ENCODE measurements at regions not wholly inside any gene's neighbourhood (a gene's known extent, or its start where the extent isn't known, plus 50 kb on each side); places are given as distances from the start of the nearest gene placed in this dataset.

- H3K4me1 Mint-ChIP-seq = no peaks in the 10 kb centered on the region
Observed at GRCh38 chr11:127202105-127202504, 201.5 kb upstream of the KIRREL3 start.

GRCh38 chr11:127199306-127199801 lies 198.8 kb upstream of the KIRREL3 start:
- Mint-ChIP-seq H3K27ac (no peak overlapping the region), H3K9me3 (ENCODE audit: low read depth) (no peaks in the 10 kb centered on the region), H3K4me3 (no peak overlapping the region), H3K36me3 (no peaks in the 10 kb centered on the region), H3K4me1 (no peaks in the 10 kb centered on the region), H3K27me3 (no peaks in the 10 kb centered on the region)
- CTCF ChIA-PET = no interaction called here
- no peak for DNase-seq
- no peak for ATAC-seq

More at GRCh38 chr11:127202105-127202504, 201.5 kb upstream of the KIRREL3 start:
- no peaks in the 10 kb centered on the region for H3K36me3 Mint-ChIP-seq
- H3K4me3 Mint-ChIP-seq = no peak overlapping the region
- H3K9me3 Mint-ChIP-seq (ENCODE audit: low read depth) = peaks cover 2% of the 10 kb centered on the region
- ATAC-seq (no peak), DNase-seq (no peak)
- CTCF ChIA-PET = no interaction called here
- H3K27me3 Mint-ChIP-seq = no peaks in the 10 kb centered on the region
- H3K27ac Mint-ChIP-seq = no peak overlapping the region

- Mint-ChIP-seq H3K9me3 (ENCODE audit: low read depth) (no peaks in the 10 kb centered on the region), H3K36me3 (no peaks in the 10 kb centered on the region), H3K27me3 (no peaks in the 10 kb centered on the region), H3K4me3 (no peak overlapping the region), H3K4me1 (no peaks in the 10 kb centered on the region), H3K27ac (no peak overlapping the region)
- CTCF ChIA-PET = no interaction called here
- ATAC-seq = no peak
- no peak for DNase-seq
Observed at GRCh38 chr11:127195501-127196120, 195.0 kb upstream of the KIRREL3 start.

GRCh38 chr11:127194521-127194920 lies 194.0 kb upstream of the KIRREL3 start:
- Mint-ChIP-seq H3K9me3 (ENCODE audit: low read depth) (no peaks in the 10 kb centered on the region), H3K36me3 (no peaks in the 10 kb centered on the region), H3K4me3 (no peak overlapping the region), H3K27me3 (no peaks in the 10 kb centered on the region), H3K4me1 (no peaks in the 10 kb centered on the region), H3K27ac (no peak overlapping the region)
- CTCF ChIA-PET = no interaction called here
- DNase-seq (no peak), ATAC-seq (no peak)

GRCh38 chr11:127193950-127194349 lies 193.4 kb upstream of the KIRREL3 start:
- CTCF ChIA-PET = no interaction called here
- DNase-seq (no peak), ATAC-seq (no peak)
- Mint-ChIP-seq H3K9me3 (ENCODE audit: low read depth) (no peaks in the 10 kb centered on the region), H3K27ac (no peak overlapping the region), H3K36me3 (no peaks in the 10 kb centered on the region), H3K27me3 (no peaks in the 10 kb centered on the region), H3K4me1 (no peaks in the 10 kb centered on the region), H3K4me3 (no peak overlapping the region)

- Mint-ChIP-seq H3K27ac (no peak overlapping the region), H3K27me3 (no peaks in the 10 kb centered on the region)
- CTCF ChIA-PET = no interaction called here
Observed at GRCh38 chr11:127191689-127192088, 191.1 kb upstream of the KIRREL3 start.

GRCh38 chr11:127191261-127191660 lies 190.7 kb upstream of the KIRREL3 start:
- Mint-ChIP-seq H3K4me3 (no peak overlapping the region), H3K27ac (no peak overlapping the region), H3K36me3 (no peaks in the 10 kb centered on the region), H3K9me3 (ENCODE audit: low read depth) (no peaks in the 10 kb centered on the region), H3K4me1 (no peaks in the 10 kb centered on the region), H3K27me3 (no peaks in the 10 kb centered on the region)
- DNase-seq (no peak), ATAC-seq (no peak)
- CTCF ChIA-PET = no interaction called here

More at GRCh38 chr11:127191689-127192088, 191.1 kb upstream of the KIRREL3 start:
- DNase-seq (no peak), ATAC-seq (no peak)
- H3K4me3 Mint-ChIP-seq = no peak overlapping the region
- H3K4me1 Mint-ChIP-seq = no peaks in the 10 kb centered on the region
- no peaks in the 10 kb centered on the region for H3K36me3 Mint-ChIP-seq
- H3K9me3 Mint-ChIP-seq (ENCODE audit: low read depth) = no peaks in the 10 kb centered on the region

GRCh38 chr11:127182586-127183203 lies 182.1 kb upstream of the KIRREL3 start:
- H3K36me3 Mint-ChIP-seq = no peaks in the 10 kb centered on the region
- no peak overlapping the region for H3K27ac Mint-ChIP-seq
- H3K4me3 Mint-ChIP-seq = no peak overlapping the region
- CTCF ChIA-PET = no interaction called here
- ATAC-seq (no peak), DNase-seq (no peak)
- H3K27me3 Mint-ChIP-seq = no peaks in the 10 kb centered on the region
- no peaks in the 10 kb centered on the region for H3K9me3 Mint-ChIP-seq (ENCODE audit: low read depth)
- H3K4me1 Mint-ChIP-seq = no peaks in the 10 kb centered on the region

GRCh38 chr11:127157225-127157624 lies 156.7 kb upstream of the KIRREL3 start:
- CTCF ChIA-PET = no interaction called here
- no peak for DNase-seq
- H3K27me3 Mint-ChIP-seq = no peaks in the 10 kb centered on the region
- H3K27ac Mint-ChIP-seq = no peak overlapping the region
- H3K36me3 Mint-ChIP-seq = no peaks in the 10 kb centered on the region
- H3K9me3 Mint-ChIP-seq (ENCODE audit: low read depth) = no peaks in the 10 kb centered on the region
- no peaks in the 10 kb centered on the region for H3K4me1 Mint-ChIP-seq
- no peak for ATAC-seq
- H3K4me3 Mint-ChIP-seq = no peak overlapping the region

- no peak overlapping the region for H3K4me3 Mint-ChIP-seq
- no peak for ATAC-seq
- CTCF ChIA-PET = no interaction called here
- no peak for DNase-seq
- H3K9me3 Mint-ChIP-seq (ENCODE audit: low read depth) = peaks cover under 1% of the 10 kb centered on the region
- H3K36me3 Mint-ChIP-seq = no peaks in the 10 kb centered on the region
- no peak overlapping the region for H3K27ac Mint-ChIP-seq
- H3K27me3 Mint-ChIP-seq = no peaks in the 10 kb centered on the region
- H3K4me1 Mint-ChIP-seq = no peaks in the 10 kb centered on the region
Observed at GRCh38 chr11:127149410-127149809, 148.8 kb upstream of the KIRREL3 start.

GRCh38 chr11:127143251-127143650 lies 142.7 kb upstream of the KIRREL3 start:
- CTCF ChIA-PET = no interaction called here
- ATAC-seq = no peak
- peaks cover 2% of the 10 kb centered on the region for H3K9me3 Mint-ChIP-seq (ENCODE audit: low read depth)
- H3K27me3 Mint-ChIP-seq = no peaks in the 10 kb centered on the region
- H3K4me1 Mint-ChIP-seq = no peaks in the 10 kb centered on the region
- H3K4me3 Mint-ChIP-seq = no peak overlapping the region
- no peak overlapping the region for H3K27ac Mint-ChIP-seq
- DNase-seq = no peak
- H3K36me3 Mint-ChIP-seq = no peaks in the 10 kb centered on the region

- H3K36me3 Mint-ChIP-seq = no peaks in the 10 kb centered on the region
- ATAC-seq = no peak
- CTCF ChIA-PET = no interaction called here
- no peaks in the 10 kb centered on the region for H3K9me3 Mint-ChIP-seq (ENCODE audit: low read depth)
- no peak overlapping the region for H3K27ac Mint-ChIP-seq
- no peaks in the 10 kb centered on the region for H3K4me1 Mint-ChIP-seq
- H3K27me3 Mint-ChIP-seq = no peaks in the 10 kb centered on the region
- no peak overlapping the region for H3K4me3 Mint-ChIP-seq
- DNase-seq = no peak
Observed at GRCh38 chr11:127138613-127139012, 138.0 kb upstream of the KIRREL3 start.

GRCh38 chr11:127137771-127138280 lies 137.3 kb upstream of the KIRREL3 start:
- H3K9me3 Mint-ChIP-seq (ENCODE audit: low read depth) = no peaks in the 10 kb centered on the region
- no peaks in the 10 kb centered on the region for H3K27me3 Mint-ChIP-seq
- no peaks in the 10 kb centered on the region for H3K36me3 Mint-ChIP-seq
- H3K4me3 Mint-ChIP-seq = no peak overlapping the region
- no peaks in the 10 kb centered on the region for H3K4me1 Mint-ChIP-seq
- CTCF ChIA-PET = no interaction called here
- DNase-seq (no peak), ATAC-seq (no peak)
- H3K27ac Mint-ChIP-seq = no peak overlapping the region

- CTCF ChIA-PET = no interaction called here
- no peak for ATAC-seq
- H3K27me3 Mint-ChIP-seq = no peaks in the 10 kb centered on the region
- H3K4me3 Mint-ChIP-seq = no peak overlapping the region
- no peaks in the 10 kb centered on the region for H3K9me3 Mint-ChIP-seq (ENCODE audit: low read depth)
- no peaks in the 10 kb centered on the region for H3K4me1 Mint-ChIP-seq
- H3K36me3 Mint-ChIP-seq = no peaks in the 10 kb centered on the region
- no peak for DNase-seq
- no peak overlapping the region for H3K27ac Mint-ChIP-seq
Observed at GRCh38 chr11:127136438-127136837, 135.9 kb upstream of the KIRREL3 start.
